ENCODE measurements at regions not wholly inside any gene's neighbourhood (a gene's known extent, or its start where the extent isn't known, plus 50 kb on each side); places are given as distances from the start of the nearest gene placed in this dataset.

GRCh38 chr6:134421501-134421900, 103.6 kb upstream of the SGK1 start:
- intact Hi-C loops (cut with DNase I), result no loop called here
- no peaks in the 10 kb centered on the region for H3K9me3 ChIP-seq

GRCh38 chr6:134420614-134421181, 102.8 kb upstream of the SGK1 start:
- TF ChIP-seq EP300 (IDR thresholded peaks at IDR 0.05) (no peak), POLR2A (IDR thresholded peaks at IDR 0.05; ENCODE audit: low read depth) (no peak), CTCF (IDR thresholded peaks at IDR 0.05) (no peak), POLR2AphosphoS5 (IDR thresholded peaks at IDR 0.05) (no peak)
- H3K36me3 ChIP-seq, result no peaks in the 10 kb centered on the region
- DNase-seq (ENCODE audit: extremely low spot score), result no peak
- intact Hi-C loops (cut with DNase I), result no loop called here
- 67% methylated on average over 3 of the region's 3 CpGs for WGBS
- H3K9me3 ChIP-seq, result no peaks in the 10 kb centered on the region
- no peak overlapping the region for H3K4me3 ChIP-seq
- H3K27me3 ChIP-seq, result no peaks in the 10 kb centered on the region
- H3K4me1 ChIP-seq, result peaks cover 0 to 12% (median 1%) of the 10 kb centered on the region in 4 donors
- no peak overlapping the region for H3K27ac ChIP-seq (replicated peaks in 1 of 4)

More at GRCh38 chr6:134421501-134421900, 103.6 kb upstream of the SGK1 start:
- WGBS, result 29% methylated on average over 1 of the region's 1 CpG
- H3K36me3 ChIP-seq, result no peaks in the 10 kb centered on the region
- H3K27me3 ChIP-seq, result no peaks in the 10 kb centered on the region
- H3K27ac ChIP-seq (replicated peaks in 1 of 4), result no peak overlapping the region
- no peak for TF ChIP-seq EP300 (IDR thresholded peaks at IDR 0.05)
- no peak for TF ChIP-seq POLR2A (IDR thresholded peaks at IDR 0.05; ENCODE audit: low read depth)
- no peak for TF ChIP-seq POLR2AphosphoS5 (IDR thresholded peaks at IDR 0.05)
- TF ChIP-seq CTCF (IDR thresholded peaks at IDR 0.05), result no peak
- peaks cover 0 to 10% (median 2%) of the 10 kb centered on the region in 4 donors for H3K4me1 ChIP-seq
- no peak for DNase-seq (ENCODE audit: extremely low spot score)
- H3K4me3 ChIP-seq, result no peak overlapping the region

GRCh38 chr6:134419716-134420115, 101.8 kb upstream of the SGK1 start:
- H3K27me3 ChIP-seq, result no peaks in the 10 kb centered on the region
- 90% methylated on average over 7 of the region's 7 CpGs for WGBS
- H3K9me3 ChIP-seq, result no peaks in the 10 kb centered on the region
- DNase-seq (ENCODE audit: extremely low spot score), result no peak
- H3K36me3 ChIP-seq, result no peaks in the 10 kb centered on the region
- intact Hi-C loops (cut with DNase I), result no loop called here
- no peak overlapping the region for H3K4me3 ChIP-seq
- H3K27ac ChIP-seq (replicated peaks in 1 of 4), result no peak overlapping the region
- H3K4me1 ChIP-seq, result peaks cover 0 to 20% (median 0%) of the 10 kb centered on the region in 4 donors
- TF ChIP-seq CTCF (IDR thresholded peaks at IDR 0.05), result no peak

GRCh38 chr6:134416418-134417154, 98.7 kb upstream of the SGK1 start:
- no peak overlapping the region for H3K4me3 ChIP-seq
- H3K9me3 ChIP-seq, result peaks cover 0 to 8% (median 3%) of the 10 kb centered on the region in 4 donors
- intact Hi-C loops (cut with DNase I), result no loop called here
- H3K36me3 ChIP-seq, result no peaks in the 10 kb centered on the region
- no peaks in the 10 kb centered on the region for H3K27me3 ChIP-seq
- TF ChIP-seq EP300 (IDR thresholded peaks at IDR 0.05), result no peak
- TF ChIP-seq CTCF (IDR thresholded peaks at IDR 0.05), result no peak
- no peak for TF ChIP-seq POLR2AphosphoS5 (IDR thresholded peaks at IDR 0.05)
- no peak for TF ChIP-seq POLR2A (IDR thresholded peaks at IDR 0.05; ENCODE audit: low read depth)
- DNase-seq (ENCODE audit: extremely low spot score), result no peak
- 78% methylated on average over 10 of the region's 10 CpGs for WGBS
- H3K4me1 ChIP-seq, result peaks cover 0 to 17% (median 0%) of the 10 kb centered on the region in 4 donors
- H3K27ac ChIP-seq (replicated peaks in 1 of 4), result no peak overlapping the region

All from esophagus muscularis mucosa (tissue), 4 donors.